CD14-positive monocyte (primary cell): ENCODE measurements at regions not wholly inside any gene's neighbourhood (a gene's known extent, or its start where the extent isn't known, plus 50 kb on each side); places are given as distances from the start of the nearest gene placed in this dataset.

Source experiments
- DNase-seq, 3 donors: peaks; one replicate each; pipeline ENCODE4 v3.0.0-alpha.2; 2011 to 2022
- H2AFZ ChIP-seq: 2 replicates; pipeline ENCODE4 v1.6.0; 2012; ENCODE audit warnings: mild to moderate bottlenecking, low read depth, low read length, inconsistent platforms; ENCODE audit not compliant: insufficient read depth, poor library complexity, severe bottlenecking
- H3K27ac ChIP-seq, 2 donors: 1 replicate in 1 of 2; 2 replicates in 1 of 2; pipeline ENCODE4 v1.5.1; 2012 to 2013; ENCODE audit warnings: low read length in 2 of 2, control low read depth in 1 of 2, inconsistent platforms in 1 of 2, low read depth in 1 of 2, mild to moderate bottlenecking in 1 of 2
- H3K27me3 ChIP-seq, 2 donors: one replicate each; pipeline versions ENCODE4 v1.6.0 to v1.6.1; 2011 to 2013; ENCODE audit warnings: low read length in 2 of 2; ENCODE audit not compliant: control insufficient read depth in 2 of 2, insufficient read depth in 2 of 2
- H3K36me3 ChIP-seq, 2 donors: replicated peaks in 1 of 2; 1 replicate in 1 of 2; 2 replicates in 1 of 2; pipeline versions ENCODE4 v1.5.1 to v1.6.1; 2012 to 2013; ENCODE audit warnings: low read length in 2 of 2, control low read depth in 1 of 2, inconsistent platforms in 1 of 2, mild to moderate bottlenecking in 1 of 2; ENCODE audit not compliant: insufficient read depth in 2 of 2, control insufficient read depth in 1 of 2
- H3K4me1 ChIP-seq, 2 donors: 1 replicate in 1 of 2; 2 replicates in 1 of 2; pipeline versions ENCODE4 v1.5.1 to v1.6.1; 2012 to 2013; ENCODE audit warnings: low read length in 2 of 2, control low read depth in 1 of 2, inconsistent platforms in 1 of 2, mild to moderate bottlenecking in 1 of 2, moderate library complexity in 1 of 2; ENCODE audit not compliant: insufficient read depth in 2 of 2, control insufficient read depth in 1 of 2
- H3K4me2 ChIP-seq: replicated peaks from 2 replicates; pipeline ENCODE3; 2012; ENCODE audit warnings: low read length, moderate library complexity, mild to moderate bottlenecking; ENCODE audit not compliant: poor library complexity, severe bottlenecking; ENCODE audit errors: extremely low read depth
- H3K4me3 ChIP-seq, 3 experiments: fragments of 200-600 bp in 1 of 3; sonication (generic) in 1 of 3; replicated peaks in 1 of 3; 1 replicate in 2 of 3; 2 replicates in 1 of 3; pipeline ENCODE4 v1.5.1; 2011 to 2013; ENCODE audit warnings: low read length in 3 of 3, mild to moderate bottlenecking in 3 of 3, control low read depth in 2 of 3, low read depth in 2 of 3, inconsistent platforms in 1 of 3, moderate library complexity in 1 of 3
- H3K79me2 ChIP-seq: 2 replicates; pipeline ENCODE4 v1.6.0; 2012; ENCODE audit warnings: mild to moderate bottlenecking, control low read depth, inconsistent platforms, low read length, moderate library complexity; ENCODE audit not compliant: insufficient read depth
- H3K9ac ChIP-seq: 2 replicates; pipeline ENCODE4 v1.6.0; 2017; ENCODE audit warnings: low read length, mild to moderate bottlenecking; ENCODE audit not compliant: insufficient read depth, poor library complexity, severe bottlenecking
- H3K9me3 ChIP-seq, 2 donors: replicated peaks in 1 of 2; 1 replicate in 1 of 2; 2 replicates in 1 of 2; pipeline versions ENCODE4 v1.5.1 to v1.6.1; 2012 to 2013; ENCODE audit warnings: low read length in 2 of 2, control low read depth in 1 of 2; ENCODE audit not compliant: control insufficient read depth in 1 of 2, insufficient read depth in 1 of 2
- H4K20me1 ChIP-seq: 2 replicates; pipeline ENCODE4 v1.6.0; 2012; ENCODE audit warnings: mild to moderate bottlenecking, low read length, control low read depth, moderate library complexity; ENCODE audit not compliant: insufficient read depth
- H3K27ac Mint-ChIP-seq, 7 donors: one replicate each; pipeline ENCODE4 v1.8.0; 2020; ENCODE audit warnings: mild to moderate bottlenecking in 7 of 7, mixed read lengths in 7 of 7, moderate library complexity in 6 of 7, inconsistent platforms in 2 of 7
- H3K27me3 Mint-ChIP-seq, 3 donors: one replicate each; pipeline ENCODE4 v1.8.0; 2021 to 2022; ENCODE audit warnings: low read depth in 3 of 3, mild to moderate bottlenecking in 3 of 3, mixed read lengths in 3 of 3, moderate library complexity in 3 of 3, inconsistent platforms in 1 of 3
- H3K36me3 Mint-ChIP-seq, 2 donors: one replicate each; pipeline ENCODE4 v1.8.0; 2020; ENCODE audit warnings: mixed read lengths in 2 of 2, inconsistent platforms in 1 of 2, mild to moderate bottlenecking in 1 of 2
- H3K4me1 Mint-ChIP-seq: one replicate; pipeline ENCODE4 v1.8.0; 2020; ENCODE audit warnings: mild to moderate bottlenecking, mixed read lengths
- H3K4me3 Mint-ChIP-seq, 2 donors: one replicate each; pipeline ENCODE4 v1.8.0; 2020; ENCODE audit warnings: mild to moderate bottlenecking in 2 of 2, mixed read lengths in 2 of 2, moderate library complexity in 1 of 2
- H3K9me3 Mint-ChIP-seq, 7 donors: one replicate each; pipeline ENCODE4 v1.8.0; 2020 to 2022; ENCODE audit warnings: mixed read lengths in 7 of 7, mild to moderate bottlenecking in 6 of 7, moderate library complexity in 6 of 7, inconsistent platforms in 2 of 7
- WGBS: methylation state at CpG from one replicate; pipeline ENCODE4 v1.1.5; 2013; ENCODE audit warnings: missing lambda C conversion rate; ENCODE audit not compliant: insufficient coverage; 5-methylcytosine and 5-hydroxymethylcytosine counted together
- intact Hi-C, 2 donors: fragments of 100-400 bp; cut with micrococcal nuclease; formaldehyde crosslinking; loops; one replicate each; pipeline versions ENCODE4 v1.15.0 to v1.15.1; 2023
- TF ChIP-seq, protein P1 (sequence below): fragments of 200-600 bp; IDR thresholded peaks from one replicate; pipeline ENCODE4 v1.8.0; 2022; ENCODE audit warnings: antibody characterized with exemption, mild to moderate bottlenecking

GRCh38 chr11:122337704-122338103 is 221.7 kb upstream of the BLID start:
- no CpG with 5 or more reads among the region's 4 CpGs for WGBS
- no peaks in the 10 kb centered on the region for H3K79me2 ChIP-seq
- H3K4me2 ChIP-seq = no peak overlapping the region
- Mint-ChIP-seq H3K27me3 (peaks cover 0 to 3% (median 2%) of the 10 kb centered on the region in 3 donors), H3K36me3 (no peaks in the 10 kb centered on the region), H3K9me3 (peaks cover 2 to 6% (median 4%) of the 10 kb centered on the region in 7 donors), H3K4me3 (peak overlapping the region in 1 of 2 donors; percentile 50), H3K4me1 (peaks cover 8% of the 10 kb centered on the region), H3K27ac (no peak overlapping the region)
- DNase-seq = no peak
- no peak overlapping the region for H3K4me3 ChIP-seq
- H3K27ac ChIP-seq = no peak overlapping the region
- TF ChIP-seq, protein P1, sequence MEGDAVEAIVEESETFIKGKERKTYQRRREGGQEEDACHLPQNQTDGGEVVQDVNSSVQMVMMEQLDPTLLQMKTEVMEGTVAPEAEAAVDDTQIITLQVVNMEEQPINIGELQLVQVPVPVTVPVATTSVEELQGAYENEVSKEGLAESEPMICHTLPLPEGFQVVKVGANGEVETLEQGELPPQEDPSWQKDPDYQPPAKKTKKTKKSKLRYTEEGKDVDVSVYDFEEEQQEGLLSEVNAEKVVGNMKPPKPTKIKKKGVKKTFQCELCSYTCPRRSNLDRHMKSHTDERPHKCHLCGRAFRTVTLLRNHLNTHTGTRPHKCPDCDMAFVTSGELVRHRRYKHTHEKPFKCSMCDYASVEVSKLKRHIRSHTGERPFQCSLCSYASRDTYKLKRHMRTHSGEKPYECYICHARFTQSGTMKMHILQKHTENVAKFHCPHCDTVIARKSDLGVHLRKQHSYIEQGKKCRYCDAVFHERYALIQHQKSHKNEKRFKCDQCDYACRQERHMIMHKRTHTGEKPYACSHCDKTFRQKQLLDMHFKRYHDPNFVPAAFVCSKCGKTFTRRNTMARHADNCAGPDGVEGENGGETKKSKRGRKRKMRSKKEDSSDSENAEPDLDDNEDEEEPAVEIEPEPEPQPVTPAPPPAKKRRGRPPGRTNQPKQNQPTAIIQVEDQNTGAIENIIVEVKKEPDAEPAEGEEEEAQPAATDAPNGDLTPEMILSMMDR = no peak
- H3K9ac ChIP-seq = no peak overlapping the region
- H3K4me1 ChIP-seq = peaks cover 0 to 4% of the 10 kb centered on the region in 2 donors
- intact Hi-C loops = no loop called here
- no peak overlapping the region for H2AFZ ChIP-seq
- no peaks in the 10 kb centered on the region for H3K27me3 ChIP-seq
- H3K36me3 ChIP-seq = no peaks in the 10 kb centered on the region
- H3K9me3 ChIP-seq = peaks cover 0 to 3% of the 10 kb centered on the region in 2 donors
- no peaks in the 10 kb centered on the region for H4K20me1 ChIP-seq

DNA sequence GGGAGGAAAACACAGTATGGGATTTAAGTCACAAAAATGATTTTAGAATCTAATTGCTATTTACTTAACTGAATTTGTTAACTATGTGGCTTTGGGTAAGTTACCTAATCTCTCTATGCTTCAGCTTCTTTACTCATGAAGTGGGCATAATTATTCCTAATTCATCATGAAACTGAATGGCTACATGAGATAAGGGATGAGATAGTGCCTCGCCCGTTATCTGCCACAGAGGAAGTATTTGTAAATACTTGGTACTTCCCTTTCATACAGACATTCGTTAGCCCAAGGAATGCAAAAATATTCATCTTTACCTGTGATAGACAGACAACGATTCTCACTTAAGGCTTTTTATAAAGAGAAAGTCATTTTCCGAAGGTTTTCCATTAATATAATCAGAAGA is 221.2 kb upstream of the BLID start:
- H3K4me3 Mint-ChIP-seq = no peak overlapping the region
- H3K9ac ChIP-seq = no peak overlapping the region
- H3K9me3 ChIP-seq = peaks cover 0 to 3% of the 10 kb centered on the region in 2 donors
- TF ChIP-seq, protein P1 = no peak
- no peak overlapping the region for H3K27ac ChIP-seq
- WGBS = no CpG with 5 or more reads among the region's 5 CpGs
- H3K27me3 ChIP-seq = no peaks in the 10 kb centered on the region
- peaks cover under 1 to 5% (median 3%) of the 10 kb centered on the region in 7 donors for H3K9me3 Mint-ChIP-seq
- no peaks in the 10 kb centered on the region for H3K36me3 Mint-ChIP-seq
- H3K4me1 Mint-ChIP-seq = peaks cover 4% of the 10 kb centered on the region
- H3K4me1 ChIP-seq = no peaks in the 10 kb centered on the region
- peaks cover 0 to 3% (median 2%) of the 10 kb centered on the region in 3 donors for H3K27me3 Mint-ChIP-seq
- H3K79me2 ChIP-seq = no peaks in the 10 kb centered on the region
- H3K4me2 ChIP-seq = no peak overlapping the region
- H2AFZ ChIP-seq = no peak overlapping the region
- DNase-seq = no peak
- no peaks in the 10 kb centered on the region for H4K20me1 ChIP-seq
- no peak overlapping the region for H3K4me3 ChIP-seq
- intact Hi-C loops = no loop called here
- H3K36me3 ChIP-seq = no peaks in the 10 kb centered on the region
- H3K27ac Mint-ChIP-seq = no peak overlapping the region
